ENCODE measurements at regions not wholly inside any gene's neighbourhood (a gene's known extent, or its start where the extent isn't known, plus 50 kb on each side); places are given as distances from the start of the nearest gene placed in this dataset.
"Not testable (repeated sequence)": the region's sequence is repeated elsewhere in the genome, so short reads cannot be mapped to it uniquely, and the experiment has no call there.

- not testable (repeated sequence) for DNase-seq (ENCODE audit: low read depth in 2 of 2)
Observed at GRCh38 chr10:63848871-63849270, 327.7 kb downstream of the REEP3 start.

- DNase-seq (ENCODE audit: low read depth in 2 of 2) = no peak
Observed at GRCh38 chr10:63862860-63863259, 341.7 kb downstream of the REEP3 start.

- DNase-seq (ENCODE audit: low read depth in 2 of 2) = no peak
Observed at GRCh38 chr10:63865210-63865609, 344.0 kb downstream of the REEP3 start.

- DNase-seq (ENCODE audit: low read depth in 2 of 2) = peak; percentile 26 to 28
Observed at GRCh38 chr10:63866075-63866746, 345.0 kb downstream of the REEP3 start.

GRCh38 chr10:63866747-63867140, 345.5 kb downstream of the REEP3 start:
- DNase-seq (ENCODE audit: low read depth in 2 of 2) = no peak

GRCh38 chr10:63878428-63878827, 357.2 kb downstream of the REEP3 start:
- no peak for DNase-seq (ENCODE audit: low read depth in 2 of 2)

- DNase-seq (ENCODE audit: low read depth in 2 of 2) = no peak
Observed at GRCh38 chr10:63883861-63884260, 362.7 kb downstream of the REEP3 start.

GRCh38 chr10:63884426-63884825, 363.2 kb downstream of the REEP3 start:
- DNase-seq (ENCODE audit: low read depth in 2 of 2) = no peak

GRCh38 chr10:63885156-63885555, 364.0 kb downstream of the REEP3 start:
- DNase-seq (ENCODE audit: low read depth in 2 of 2) = no peak

- DNase-seq (ENCODE audit: low read depth in 2 of 2) = no peak
Observed at GRCh38 chr10:63886281-63887022, 365.3 kb downstream of the REEP3 start.

- DNase-seq (ENCODE audit: low read depth in 2 of 2) = no peak
Observed at GRCh38 chr10:63887023-63887589, 365.9 kb downstream of the REEP3 start.

GRCh38 chr10:63887600-63888370, 366.6 kb downstream of the REEP3 start:
- DNase-seq (ENCODE audit: low read depth in 2 of 2) = no peak

GRCh38 chr10:63889803-63890202, 368.6 kb downstream of the REEP3 start:
- DNase-seq (ENCODE audit: low read depth in 2 of 2) = no peak

- no peak for DNase-seq (ENCODE audit: low read depth in 2 of 2)
Observed at GRCh38 chr10:63896992-63897391, 375.8 kb downstream of the REEP3 start.

- DNase-seq (ENCODE audit: low read depth in 2 of 2) = no peak
Observed at GRCh38 chr10:63899673-63900300, 378.6 kb downstream of the REEP3 start.

GRCh38 chr10:63901228-63901627, 380.0 kb downstream of the REEP3 start:
- DNase-seq (ENCODE audit: low read depth in 2 of 2) = no peak

- peak; percentile 30 to 36 for DNase-seq (ENCODE audit: low read depth in 2 of 2)
Observed at GRCh38 chr10:63901881-63902280, 380.7 kb downstream of the REEP3 start.

GRCh38 chr10:63910806-63911205, 389.6 kb downstream of the REEP3 start:
- no peak for DNase-seq (ENCODE audit: low read depth in 2 of 2)

GRCh38 chr10:63915240-63915639, 394.0 kb downstream of the REEP3 start:
- DNase-seq (ENCODE audit: low read depth in 2 of 2) = no peak

GRCh38 chr10:63917363-63917762, 396.2 kb downstream of the REEP3 start:
- DNase-seq (ENCODE audit: low read depth in 2 of 2) = no peak

- DNase-seq (ENCODE audit: low read depth in 2 of 2) = no peak
Observed at GRCh38 chr10:63919575-63920279, 398.5 kb downstream of the REEP3 start.
